Astrocyte of the spinal cord (primary cell): ENCODE measurements at regions not wholly inside any gene's neighbourhood (a gene's known extent, or its start where the extent isn't known, plus 50 kb on each side); places are given as distances from the start of the nearest gene placed in this dataset.

Source experiments
- DNase-seq: peaks from one replicate; pipeline ENCODE4 v3.0.0; 2011; ENCODE audit warnings: low read depth, low spot score
- H3K4me3 ChIP-seq: 2 replicates; pipeline ENCODE4 v1.5.1; 2011; ENCODE audit warnings: low read depth, mild to moderate bottlenecking, low read length, moderate library complexity
- in situ Hi-C: cut with HindIII; loops from 2 replicates; pipeline ENCODE4 v1.10.0; 2017; ENCODE audit warnings: low sequenced_read_pairs
- TF ChIP-seq, protein P1 (sequence below): IDR thresholded peaks from 2 replicates; pipeline ENCODE4 v1.5.1; 2012; ENCODE audit warnings: low read depth, mild to moderate bottlenecking, low read length, inconsistent platforms

DNA sequence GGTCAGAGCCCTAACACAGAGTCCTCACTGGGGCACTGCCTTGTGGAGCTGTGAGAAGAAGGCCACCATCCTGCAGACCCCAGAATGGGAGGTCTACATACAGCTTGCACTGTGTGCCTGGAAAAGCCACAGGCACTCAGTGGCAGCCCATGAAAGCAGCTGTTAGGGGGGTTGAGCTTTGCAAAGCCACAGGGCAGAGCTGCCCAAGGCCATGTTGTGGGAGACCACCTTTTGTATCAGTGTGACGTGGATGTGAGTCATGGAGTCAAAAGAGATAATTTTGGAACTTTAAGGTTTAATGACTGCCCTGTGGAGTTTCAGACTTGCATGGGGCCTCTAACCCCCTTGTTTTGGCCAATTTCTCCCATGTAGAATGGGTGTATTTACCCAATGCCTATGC, 52.9 kb upstream of the TPRG1 start:
- TF ChIP-seq, protein P1, sequence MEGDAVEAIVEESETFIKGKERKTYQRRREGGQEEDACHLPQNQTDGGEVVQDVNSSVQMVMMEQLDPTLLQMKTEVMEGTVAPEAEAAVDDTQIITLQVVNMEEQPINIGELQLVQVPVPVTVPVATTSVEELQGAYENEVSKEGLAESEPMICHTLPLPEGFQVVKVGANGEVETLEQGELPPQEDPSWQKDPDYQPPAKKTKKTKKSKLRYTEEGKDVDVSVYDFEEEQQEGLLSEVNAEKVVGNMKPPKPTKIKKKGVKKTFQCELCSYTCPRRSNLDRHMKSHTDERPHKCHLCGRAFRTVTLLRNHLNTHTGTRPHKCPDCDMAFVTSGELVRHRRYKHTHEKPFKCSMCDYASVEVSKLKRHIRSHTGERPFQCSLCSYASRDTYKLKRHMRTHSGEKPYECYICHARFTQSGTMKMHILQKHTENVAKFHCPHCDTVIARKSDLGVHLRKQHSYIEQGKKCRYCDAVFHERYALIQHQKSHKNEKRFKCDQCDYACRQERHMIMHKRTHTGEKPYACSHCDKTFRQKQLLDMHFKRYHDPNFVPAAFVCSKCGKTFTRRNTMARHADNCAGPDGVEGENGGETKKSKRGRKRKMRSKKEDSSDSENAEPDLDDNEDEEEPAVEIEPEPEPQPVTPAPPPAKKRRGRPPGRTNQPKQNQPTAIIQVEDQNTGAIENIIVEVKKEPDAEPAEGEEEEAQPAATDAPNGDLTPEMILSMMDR, result no peak
- in situ Hi-C loops, result no loop called here
- no peak for DNase-seq
- no peak overlapping the region for H3K4me3 ChIP-seq

DNA sequence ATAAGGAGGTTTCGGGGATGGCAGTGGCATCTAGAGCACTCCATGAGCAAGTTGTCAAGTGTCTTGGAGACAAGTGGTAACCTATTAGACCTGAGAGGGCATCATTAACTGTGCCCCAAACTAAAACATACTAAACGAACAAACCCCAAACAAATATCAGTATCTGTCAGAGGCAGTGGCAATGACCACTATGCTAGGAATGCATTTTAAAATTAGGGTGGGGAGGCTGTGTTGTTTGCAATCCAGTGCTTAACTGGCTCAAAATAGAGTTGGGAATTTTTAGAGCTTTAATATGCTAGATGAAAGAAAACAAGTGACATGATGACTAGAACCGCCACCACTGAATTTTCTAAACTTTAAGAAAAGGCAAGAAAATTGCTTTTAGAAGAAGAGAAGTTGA, 51.8 kb upstream of the TPRG1 start:
- no peak overlapping the region for H3K4me3 ChIP-seq
- DNase-seq, result no peak
- TF ChIP-seq, protein P1, result no peak
- in situ Hi-C loops, result no loop called here

DNA sequence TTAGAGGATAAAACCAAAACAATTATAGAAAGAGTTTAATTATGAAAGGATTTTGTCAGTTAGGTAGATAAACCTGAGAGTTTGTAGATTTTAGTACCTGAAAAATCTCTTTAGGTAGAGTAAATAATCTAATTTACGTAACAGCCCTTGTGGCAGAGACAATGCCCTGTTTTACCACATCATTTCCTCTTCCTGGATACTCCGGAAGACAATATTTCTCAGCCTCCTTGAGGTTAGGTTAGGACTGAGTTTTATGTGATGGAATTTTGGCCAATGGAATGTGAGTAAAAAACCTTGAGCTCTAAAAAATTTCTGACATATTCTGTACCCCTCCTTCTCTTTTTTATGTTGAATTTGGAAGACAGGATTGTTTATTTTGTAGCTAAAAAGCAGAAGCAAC, 50.7 kb upstream of the TPRG1 start:
- TF ChIP-seq, protein P1, result no peak
- in situ Hi-C loops, result no loop called here
- no peak overlapping the region for H3K4me3 ChIP-seq
- DNase-seq, result no peak
